Activated CD4-positive, alpha-beta T cell treated with anti-CD3 and anti-CD28 coated beads for 4 hours (primary cell): ENCODE measurements at regions not wholly inside any gene's neighbourhood (a gene's known extent, or its start where the extent isn't known, plus 50 kb on each side); places are given as distances from the start of the nearest gene placed in this dataset.

Source experiments
- DNase-seq, 2 donors: peaks; one replicate each; pipeline ENCODE4 v3.0.0-alpha.2; 2020

- no peak for DNase-seq
Observed at GRCh38 chr2:226680719-226681118, 118.9 kb downstream of the IRS1 start.

DNA sequence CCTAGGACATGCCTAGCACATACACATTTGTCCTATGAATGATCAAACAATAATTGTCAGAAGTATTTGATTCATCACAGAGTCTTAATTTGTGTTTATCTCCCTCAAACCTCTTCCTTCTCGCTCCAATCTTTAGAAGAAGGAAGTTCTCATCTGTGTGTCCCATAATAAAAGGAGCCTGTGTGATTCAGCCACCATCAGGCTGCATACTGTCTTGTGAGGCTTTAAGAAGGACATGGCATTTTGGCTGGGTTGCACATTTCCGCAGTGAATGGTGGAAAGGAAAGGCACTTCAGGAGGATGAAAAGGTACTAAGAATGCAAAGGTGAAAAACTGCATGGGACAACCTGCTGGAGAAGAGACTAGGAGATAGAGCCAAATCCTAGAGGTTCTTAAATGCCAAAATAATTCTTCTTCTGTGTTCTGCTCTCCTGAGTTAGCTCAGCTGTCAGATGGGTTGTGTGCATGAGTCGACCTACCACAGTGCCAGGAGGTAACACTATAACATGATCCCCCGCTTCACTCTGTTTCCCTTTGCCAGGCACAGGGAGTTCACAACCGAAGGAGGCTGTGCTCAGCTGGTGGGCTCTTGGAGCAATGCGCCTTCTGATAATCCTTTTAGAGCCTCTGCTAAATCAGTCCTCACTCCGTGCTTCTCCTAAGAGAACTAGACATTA lies 120.1 kb downstream of the IRS1 start:
- no peak for DNase-seq

DNA sequence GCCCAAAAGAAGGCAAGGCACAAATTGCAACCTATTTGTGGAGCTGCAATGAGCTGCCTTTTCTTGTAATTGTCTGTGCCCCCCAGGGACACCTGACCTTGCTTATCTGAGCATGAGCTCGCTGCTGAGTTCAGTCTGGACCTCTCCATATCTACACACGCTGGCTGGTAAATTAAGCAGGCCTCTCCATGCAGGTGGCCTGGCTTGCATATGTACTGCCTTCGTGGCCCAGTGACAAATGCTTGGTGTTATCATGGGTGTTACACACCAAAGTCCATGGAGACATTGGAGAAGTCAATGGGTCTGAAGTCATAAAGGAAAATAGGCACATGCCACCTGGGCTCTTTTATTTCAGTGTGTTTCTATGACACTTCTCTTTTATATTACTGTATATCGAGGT lies 121.2 kb downstream of the IRS1 start:
- no peak for DNase-seq

- DNase-seq = no peak
Observed at GRCh38 chr2:226677080-226677479, 122.5 kb downstream of the IRS1 start.

DNA sequence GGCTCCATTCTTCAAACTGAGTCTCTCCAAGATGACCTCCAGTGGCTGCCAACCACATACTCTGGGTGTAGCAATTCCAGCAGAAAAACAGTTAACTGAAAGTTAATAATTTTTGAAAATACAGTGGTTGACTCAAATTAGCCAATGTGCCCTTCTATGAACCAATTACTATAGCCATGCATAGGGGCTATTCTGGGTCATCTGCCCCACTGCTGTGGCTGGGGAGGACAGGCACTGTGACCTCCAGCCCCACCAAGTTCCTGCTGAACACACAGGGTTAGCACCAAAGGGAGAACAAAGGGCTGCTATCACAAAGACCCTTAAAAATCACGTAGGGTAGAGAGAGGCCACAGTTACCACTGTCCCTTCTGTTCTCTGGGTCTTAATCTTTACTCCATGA lies 123.0 kb downstream of the IRS1 start:
- DNase-seq = no peak

DNA sequence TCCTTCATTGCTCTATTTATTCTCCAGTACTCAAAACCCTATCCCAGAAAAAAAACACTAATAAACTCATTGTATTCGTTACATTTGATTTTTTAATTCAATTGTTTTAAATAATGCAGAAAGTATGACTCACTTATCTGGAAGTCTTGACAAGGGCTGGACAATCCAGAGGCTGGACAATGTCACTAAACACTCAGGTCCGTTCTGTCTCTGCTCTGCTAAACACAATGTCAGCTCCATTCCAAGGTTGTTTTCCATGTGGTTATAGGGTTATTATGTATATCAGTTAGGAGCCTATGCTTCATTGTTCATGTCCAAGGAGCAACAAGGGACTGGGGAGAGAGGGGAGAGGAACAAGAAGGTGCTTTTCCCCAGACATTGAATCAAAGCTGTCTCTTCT lies 125.5 kb downstream of the IRS1 start:
- DNase-seq = no peak

DNA sequence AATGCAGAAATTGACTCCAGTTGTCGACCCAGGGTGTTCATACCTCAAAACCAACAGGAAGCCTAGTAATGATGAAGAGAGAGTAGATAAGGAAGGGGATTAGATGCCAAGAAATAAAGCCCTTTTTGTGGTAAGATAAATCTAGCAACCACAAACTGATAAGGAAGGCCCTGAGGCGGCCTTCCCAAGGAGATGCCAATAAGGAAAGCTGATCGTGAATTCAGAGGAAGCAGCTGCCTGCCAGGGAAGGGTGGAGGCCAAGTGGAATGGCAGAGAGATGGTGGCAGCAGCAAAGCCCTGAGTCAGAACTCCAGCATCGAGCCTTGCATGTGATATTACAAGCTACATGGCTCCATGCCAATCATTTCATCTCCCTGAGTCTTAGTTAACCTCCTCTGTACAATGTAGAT lies 126.3 kb downstream of the IRS1 start:
- DNase-seq = no peak

DNA sequence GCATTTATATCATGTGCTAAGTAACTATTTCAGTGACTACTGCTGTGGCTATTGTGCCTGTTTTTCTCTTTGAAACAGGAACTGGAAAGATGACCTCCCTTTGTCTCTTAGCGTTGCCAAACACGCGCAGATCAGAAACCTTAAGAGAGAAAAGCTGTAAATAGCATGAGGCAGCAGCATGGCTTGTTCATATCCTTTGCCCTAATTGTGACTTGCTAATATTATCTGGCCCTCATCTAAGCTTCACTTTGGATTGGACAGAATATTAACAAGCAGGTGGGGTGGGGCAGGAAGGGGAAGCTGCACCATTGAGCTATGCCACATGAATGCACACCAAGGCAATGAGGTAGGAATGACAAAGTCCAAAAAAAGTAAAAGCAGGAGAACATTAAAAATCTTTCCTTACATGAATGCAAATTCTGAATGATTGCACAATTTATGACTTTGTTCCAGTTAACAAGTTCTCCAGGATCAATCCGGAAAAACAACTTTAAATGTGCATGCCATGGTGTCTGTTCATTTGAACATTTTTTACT lies 128.4 kb downstream of the IRS1 start:
- DNase-seq = no peak

DNA sequence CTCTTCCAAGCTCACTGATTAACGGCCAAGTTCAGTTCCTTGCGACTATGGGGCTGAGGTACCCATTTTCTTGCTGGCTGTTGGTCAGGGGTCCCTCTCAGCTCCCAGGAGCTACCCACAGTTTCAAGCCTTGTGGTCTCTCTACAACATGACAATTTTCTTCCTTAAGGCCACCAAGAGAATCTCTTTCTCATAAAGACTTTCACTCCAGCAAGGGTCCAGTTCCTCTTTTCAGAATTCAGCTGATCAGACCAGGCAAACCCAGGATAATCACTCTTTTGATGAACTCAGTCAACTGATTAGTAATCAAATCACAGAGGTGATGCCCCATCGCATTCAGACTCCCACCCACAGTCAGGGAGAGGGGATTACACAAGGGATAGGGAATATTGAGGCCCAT lies 129.7 kb downstream of the IRS1 start:
- DNase-seq = no peak

GRCh38 chr2:226669249-226669648 lies 130.4 kb downstream of the IRS1 start:
- no peak for DNase-seq

- no peak for DNase-seq
Observed at GRCh38 chr2:226667736-226668135, 131.9 kb downstream of the IRS1 start.

- no peak for DNase-seq
Observed at GRCh38 chr2:226665306-226665831, 134.3 kb downstream of the IRS1 start.

DNA sequence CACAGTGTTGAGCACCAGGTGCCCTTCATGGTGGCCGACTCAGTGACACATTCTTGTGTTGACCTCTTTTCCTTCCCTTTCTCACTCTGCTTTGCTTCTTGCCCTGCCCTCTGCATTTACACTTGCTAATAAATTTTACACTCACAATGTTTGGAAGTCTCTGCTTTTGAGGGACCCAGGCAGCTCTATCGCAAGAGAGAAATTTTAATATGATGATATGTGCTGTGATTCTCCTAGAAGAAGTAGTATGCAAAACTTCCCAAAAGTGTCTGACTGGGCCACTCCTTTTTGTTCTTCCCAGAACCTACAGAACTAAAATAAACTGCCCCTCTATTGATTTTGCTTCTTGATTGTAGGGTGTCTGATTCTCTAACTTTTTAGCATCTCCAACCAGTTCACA lies 135.0 kb downstream of the IRS1 start:
- DNase-seq = no peak

- no peak for DNase-seq
Observed at GRCh38 chr2:226664140-226664539, 135.5 kb downstream of the IRS1 start.

GRCh38 chr2:226661789-226662545 lies 137.7 kb downstream of the IRS1 start:
- no peak for DNase-seq

- no peak for DNase-seq
Observed at GRCh38 chr2:226660526-226660925, 139.1 kb downstream of the IRS1 start.

GRCh38 chr2:226660124-226660523 lies 139.5 kb downstream of the IRS1 start:
- DNase-seq = no peak

GRCh38 chr2:226659410-226659809 lies 140.2 kb downstream of the IRS1 start:
- DNase-seq = no peak

DNA sequence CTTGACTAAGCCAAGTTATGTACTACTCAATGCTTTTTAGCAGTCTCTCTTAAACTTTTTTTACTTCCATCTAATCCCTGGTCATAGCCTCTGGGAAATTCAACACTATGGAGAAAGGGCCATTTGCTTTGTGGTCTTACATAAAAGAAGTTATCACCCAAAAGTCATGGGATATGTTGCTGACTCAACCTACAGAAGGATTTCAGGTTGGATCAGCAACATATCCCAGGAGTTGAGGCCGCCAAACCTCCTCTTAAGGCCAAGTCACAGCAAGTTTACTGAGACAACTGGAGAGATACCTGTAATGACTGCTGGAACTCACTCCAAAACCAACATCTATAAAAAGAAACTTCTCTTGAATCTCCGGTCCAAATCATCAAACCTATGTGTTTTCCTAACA lies 141.1 kb downstream of the IRS1 start:
- no peak for DNase-seq

GRCh38 chr2:226657340-226658053 lies 142.1 kb downstream of the IRS1 start:
- DNase-seq = no peak

- no peak for DNase-seq
Observed at GRCh38 chr2:226656367-226656766, 143.3 kb downstream of the IRS1 start.

GRCh38 chr2:226655871-226656270 lies 143.7 kb downstream of the IRS1 start:
- no peak for DNase-seq

GRCh38 chr2:226652983-226653765 lies 146.4 kb downstream of the IRS1 start:
- DNase-seq = no peak
